CD4-positive, alpha-beta T cell treated with Interferon alpha-2 for 1 hour (primary cell): ENCODE measurements at regions not wholly inside any gene's neighbourhood (a gene's known extent, or its start where the extent isn't known, plus 50 kb on each side); places are given as distances from the start of the nearest gene placed in this dataset.

Experiments used
- DNase-seq, 2 donors: peaks; one replicate each; pipeline ENCODE4 v3.0.0-alpha.2; 2020 to 2022

- DNase-seq: no peak
Observed at GRCh38 chr6:111959766-111960165, 86.5 kb upstream of the FYN start.

- DNase-seq: no peak
Observed at GRCh38 chr6:111967131-111967530, 86.8 kb upstream of the CCN6 start.

GRCh38 chr6:111970426-111970825, 83.5 kb upstream of the CCN6 start:
- no peak for DNase-seq

- DNase-seq: no peak
Observed at GRCh38 chr6:111971181-111971841, 82.6 kb upstream of the CCN6 start.

GRCh38 chr6:111971866-111972532, 81.9 kb upstream of the CCN6 start:
- no peak for DNase-seq

- peak in 1 of 2 donors; percentile 34 for DNase-seq
Observed at GRCh38 chr6:111972745-111973117, 81.2 kb upstream of the CCN6 start.

- DNase-seq: peak; percentile 66 to 67
Observed at GRCh38 chr6:111973118-111973761, 80.7 kb upstream of the CCN6 start.

- peak in 1 of 2 donors; percentile 31 for DNase-seq
Observed at GRCh38 chr6:111973927-111974639, 79.8 kb upstream of the CCN6 start.

GRCh38 chr6:111975466-111975865, 78.4 kb upstream of the CCN6 start:
- no peak for DNase-seq

GRCh38 chr6:111976139-111976538, 77.8 kb upstream of the CCN6 start:
- no peak for DNase-seq

GRCh38 chr6:111978532-111979149, 75.3 kb upstream of the CCN6 start:
- DNase-seq: no peak

GRCh38 chr6:111979633-111980032, 74.3 kb upstream of the CCN6 start:
- DNase-seq: no peak

- DNase-seq: no peak
Observed at GRCh38 chr6:111980143-111980542, 73.8 kb upstream of the CCN6 start.

- DNase-seq: no peak
Observed at GRCh38 chr6:111980971-111981840, 72.7 kb upstream of the CCN6 start.

- DNase-seq: no peak
Observed at GRCh38 chr6:111982681-111983080, 71.2 kb upstream of the CCN6 start.

- no peak for DNase-seq
Observed at GRCh38 chr6:111983193-111983592, 70.7 kb upstream of the CCN6 start.

GRCh38 chr6:111984081-111984480, 69.8 kb upstream of the CCN6 start:
- DNase-seq: no peak

- DNase-seq: no peak
Observed at GRCh38 chr6:111984516-111985201, 69.2 kb upstream of the CCN6 start.

GRCh38 chr6:111985202-111985731, 68.6 kb upstream of the CCN6 start:
- peak; percentile 48 to 70 for DNase-seq

GRCh38 chr6:111986651-111987050, 67.3 kb upstream of the CCN6 start:
- DNase-seq: no peak

GRCh38 chr6:111987295-111987694, 66.6 kb upstream of the CCN6 start:
- no peak for DNase-seq
